D721Med (cell line): ENCODE measurements at regions not wholly inside any gene's neighbourhood (a gene's known extent, or its start where the extent isn't known, plus 50 kb on each side); places are given as distances from the start of the nearest gene placed in this dataset.
"Not testable (repeated sequence)": the region's sequence is repeated elsewhere in the genome, so short reads cannot be mapped to it uniquely, and the experiment has no call there.

Experiments used
- DNase-seq: peaks from one replicate; pipeline ENCODE4 v3.0.0; 2011; ENCODE audit warnings: low spot score; ENCODE audit not compliant: insufficient read length
- FAIRE-seq: peaks from 2 replicates; lab custom pipeline; 2011; peaks lifted over from hg19 to GRCh38; lab: Jason Lieb, UNC
- TF ChIP-seq, protein P1 (sequence below): IDR thresholded peaks from 2 replicates; pipeline ENCODE4 v1.5.1; 2012; ENCODE audit warnings: mild to moderate bottlenecking, control low read depth; ENCODE audit not compliant: insufficient read depth; ENCODE audit errors: missing control alignments

DNA sequence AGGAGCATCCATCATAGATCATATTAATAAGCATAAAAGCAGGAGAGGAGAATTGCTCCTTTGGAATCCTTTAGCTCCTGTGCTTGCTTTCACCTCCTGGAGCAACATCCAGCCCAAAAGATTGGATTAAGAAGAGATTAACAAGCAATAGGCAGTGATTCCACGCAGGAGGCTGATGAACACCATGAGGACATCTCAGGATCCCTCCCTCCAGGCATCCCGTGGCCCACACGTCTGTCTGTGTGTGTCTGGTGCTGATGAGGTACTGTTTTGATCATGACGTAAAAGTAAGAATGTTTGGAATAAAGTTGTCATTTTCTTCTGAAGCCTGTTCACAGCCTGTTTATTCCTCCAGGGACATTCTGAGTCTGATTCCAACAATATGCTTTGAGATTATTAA is 185.5 kb upstream of the MYLIP start:
- FAIRE-seq (no peak), DNase-seq (no peak)
- TF ChIP-seq, protein P1, sequence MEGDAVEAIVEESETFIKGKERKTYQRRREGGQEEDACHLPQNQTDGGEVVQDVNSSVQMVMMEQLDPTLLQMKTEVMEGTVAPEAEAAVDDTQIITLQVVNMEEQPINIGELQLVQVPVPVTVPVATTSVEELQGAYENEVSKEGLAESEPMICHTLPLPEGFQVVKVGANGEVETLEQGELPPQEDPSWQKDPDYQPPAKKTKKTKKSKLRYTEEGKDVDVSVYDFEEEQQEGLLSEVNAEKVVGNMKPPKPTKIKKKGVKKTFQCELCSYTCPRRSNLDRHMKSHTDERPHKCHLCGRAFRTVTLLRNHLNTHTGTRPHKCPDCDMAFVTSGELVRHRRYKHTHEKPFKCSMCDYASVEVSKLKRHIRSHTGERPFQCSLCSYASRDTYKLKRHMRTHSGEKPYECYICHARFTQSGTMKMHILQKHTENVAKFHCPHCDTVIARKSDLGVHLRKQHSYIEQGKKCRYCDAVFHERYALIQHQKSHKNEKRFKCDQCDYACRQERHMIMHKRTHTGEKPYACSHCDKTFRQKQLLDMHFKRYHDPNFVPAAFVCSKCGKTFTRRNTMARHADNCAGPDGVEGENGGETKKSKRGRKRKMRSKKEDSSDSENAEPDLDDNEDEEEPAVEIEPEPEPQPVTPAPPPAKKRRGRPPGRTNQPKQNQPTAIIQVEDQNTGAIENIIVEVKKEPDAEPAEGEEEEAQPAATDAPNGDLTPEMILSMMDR = no peak

DNA sequence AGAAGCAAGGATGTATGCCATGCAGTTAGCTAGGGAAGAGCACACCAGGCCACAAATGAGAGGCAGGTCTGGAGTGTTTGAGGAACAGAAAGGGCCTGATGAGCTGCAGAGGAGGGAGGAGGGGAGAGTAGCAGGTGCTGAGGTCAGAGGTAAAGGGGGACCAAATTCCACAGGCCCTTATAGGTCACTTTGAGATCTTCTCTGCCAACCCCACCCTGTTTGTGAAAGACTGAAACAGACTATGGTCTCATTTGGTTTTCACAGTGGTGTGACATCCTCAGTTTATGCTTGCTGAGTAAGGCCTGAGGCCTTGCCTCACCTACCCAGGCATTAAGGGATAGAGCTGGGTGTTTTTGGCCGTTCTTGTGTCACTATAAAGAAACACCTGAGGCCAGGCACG is 187.7 kb upstream of the MYLIP start:
- FAIRE-seq (no peak), DNase-seq (no peak)
- TF ChIP-seq, protein P1 = no peak

DNA sequence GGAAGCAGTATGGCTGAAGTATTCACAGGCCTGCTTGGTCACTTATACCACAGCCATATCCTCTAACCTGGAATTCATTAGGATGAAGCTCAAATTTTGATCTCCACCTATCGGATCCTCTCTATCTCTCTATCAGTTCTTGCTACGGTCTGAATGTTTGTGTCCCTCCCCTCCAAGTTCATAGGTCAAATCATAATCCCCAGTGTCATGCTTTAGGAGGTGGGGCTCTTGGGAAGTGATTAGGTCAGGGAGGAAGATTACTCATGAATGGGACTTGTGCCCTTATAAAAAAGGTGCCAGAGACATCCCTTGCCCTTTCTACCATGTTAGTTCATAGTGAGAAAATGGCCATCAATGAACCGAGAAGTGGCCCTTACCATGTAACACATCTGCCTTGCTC is 190.8 kb upstream of the MYLIP start:
- DNase-seq (no peak), FAIRE-seq (no peak)
- TF ChIP-seq, protein P1 = no peak

DNA sequence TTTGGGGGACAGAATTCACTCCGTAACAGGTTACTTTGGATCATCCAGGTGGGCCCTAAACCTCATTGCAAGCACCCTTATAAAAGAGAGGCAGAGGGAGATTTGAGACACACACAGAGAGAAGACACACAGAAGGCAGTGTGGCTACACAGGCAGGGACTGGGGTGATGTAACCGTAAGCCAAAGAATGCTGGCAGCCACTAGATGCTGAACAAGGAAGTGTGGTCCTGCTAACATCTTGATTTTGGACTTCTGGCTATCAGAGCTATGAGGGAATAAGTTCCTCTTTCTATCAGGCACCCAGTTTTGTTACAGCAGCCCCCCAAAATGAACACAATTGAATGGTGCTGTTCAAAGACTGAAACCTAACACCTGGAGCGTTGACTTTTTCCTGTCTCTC is 191.3 kb upstream of the MYLIP start:
- no peak for FAIRE-seq
- DNase-seq = no peak
- TF ChIP-seq, protein P1 = no peak

DNA sequence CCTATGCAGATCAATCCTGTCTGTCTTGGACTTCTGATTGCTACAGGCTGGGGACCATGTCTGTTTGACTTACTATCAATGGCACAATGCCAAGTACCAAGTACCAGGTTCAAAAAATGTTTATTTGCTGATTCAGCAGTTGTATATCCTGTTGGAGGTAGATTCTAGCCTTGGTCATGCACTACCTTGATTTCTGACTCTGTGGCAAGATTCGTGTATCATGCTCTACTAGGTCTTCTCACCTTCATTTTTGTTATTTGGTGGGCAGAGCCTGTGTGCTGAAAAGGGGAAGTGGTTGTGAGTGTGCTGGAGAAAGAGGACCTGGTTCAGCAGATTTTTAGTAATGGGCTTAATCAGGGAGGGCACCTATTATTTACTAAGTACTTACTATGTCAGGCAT is 192.4 kb upstream of the MYLIP start:
- DNase-seq (no peak), FAIRE-seq (no peak)

DNA sequence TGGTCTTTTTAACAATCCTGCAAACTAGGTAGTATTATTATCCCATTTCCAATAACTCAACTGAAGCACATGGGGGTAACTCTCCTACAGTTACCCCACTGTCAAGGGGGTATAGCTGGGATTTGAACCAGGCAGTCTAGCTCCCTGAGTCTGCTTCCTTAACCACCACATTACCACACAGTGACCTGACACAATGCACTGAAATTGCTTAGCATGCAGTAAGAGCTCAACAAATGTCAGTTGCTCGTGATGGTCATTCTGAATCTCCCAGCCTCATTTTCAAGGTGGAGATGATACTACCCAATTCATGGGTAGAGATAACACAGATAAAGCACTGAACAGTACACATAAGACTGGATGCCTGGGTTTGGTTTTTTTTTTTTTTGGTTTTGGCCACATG is 193.2 kb upstream of the MYLIP start:
- DNase-seq = no peak
- TF ChIP-seq, protein P1 = no peak
- no peak for FAIRE-seq

More for the DNA sequence above, 192.4 kb upstream of the MYLIP start:
- TF ChIP-seq, protein P1 = no peak

DNA sequence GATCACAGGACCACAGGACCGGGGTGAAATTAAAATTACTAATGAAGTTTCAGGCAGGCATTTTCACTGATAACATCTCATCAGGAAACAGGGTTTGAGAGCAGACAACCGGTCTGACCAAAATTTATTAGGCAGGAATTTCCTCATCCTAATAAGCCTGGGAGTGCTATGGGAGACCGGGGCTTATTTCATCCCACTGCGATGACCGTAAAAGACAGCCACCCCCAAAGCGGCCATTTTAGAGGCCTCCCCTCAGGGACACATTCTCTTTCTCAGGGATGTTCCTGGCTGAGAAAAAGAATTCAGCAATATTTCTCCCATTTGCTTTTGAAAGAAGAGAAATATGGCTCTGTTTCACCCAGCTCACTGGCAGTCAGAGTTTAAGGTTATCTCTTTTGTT is 197.2 kb upstream of the MYLIP start:
- not testable (repeated sequence) for FAIRE-seq, DNase-seq

DNA sequence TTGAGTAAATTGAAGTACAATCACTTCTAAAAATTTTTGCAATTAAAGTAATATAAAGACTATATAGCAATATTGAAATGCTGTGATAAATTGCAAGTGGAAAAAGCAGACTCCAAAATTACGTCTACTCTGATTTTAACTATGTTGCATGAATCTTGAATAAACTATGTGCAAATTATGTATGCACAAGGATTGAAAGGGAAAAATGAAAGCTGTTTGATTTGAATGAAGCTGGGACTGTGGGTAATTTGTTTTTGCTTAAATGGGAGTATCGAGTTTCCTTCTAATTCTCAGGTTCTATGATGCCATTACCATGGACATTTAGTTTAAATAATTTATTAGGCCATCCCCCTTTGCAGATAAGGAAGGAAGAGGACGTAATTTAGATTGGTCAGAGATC is 198.7 kb upstream of the MYLIP start:
- DNase-seq = no peak
- TF ChIP-seq, protein P1 = no peak
- no peak for FAIRE-seq
